Motor neuron (in vitro differentiated cells): ENCODE measurements at regions not wholly inside any gene's neighbourhood (a gene's known extent, or its start where the extent isn't known, plus 50 kb on each side); places are given as distances from the start of the nearest gene placed in this dataset.

Source experiments
- ATAC-seq, 8 experiments: fragments of 200-7000 bp; cut with Tn5 transposase; replicated peaks in 6 of 8; 2 replicates each; pipeline ENCODE4 v1.8.0; 2021; ENCODE audit warnings: mild to moderate bottlenecking in 8 of 8, moderate library complexity in 8 of 8
- H3K27ac ChIP-seq, 2 donors: fragments of 250-450 bp; sonication (Bioruptor Pico); 2 replicates each; pipeline ENCODE4 v1.9.0; 2021; ENCODE audit warnings: antibody characterized with exemption in 2 of 2, mild to moderate bottlenecking in 2 of 2, moderate library complexity in 1 of 2
- H3K4me1 ChIP-seq, 2 donors: fragments of 250-450 bp; sonication (Bioruptor Pico); replicated peaks in 1 of 2; 2 replicates each; pipeline ENCODE4 v1.6.1; 2021; ENCODE audit warnings: antibody characterized with exemption in 2 of 2, mild to moderate bottlenecking in 2 of 2, moderate library complexity in 1 of 2
- H3K4me3 ChIP-seq, 5 donors: fragments of 250-450 bp; sonication (Bioruptor Pico); 2 replicates each; pipeline ENCODE4 v1.9.0; 2021; ENCODE audit warnings: antibody characterized with exemption in 5 of 5, mild to moderate bottlenecking in 5 of 5, moderate library complexity in 4 of 5
- WGBS, 10 experiments: fragments of 450-650 bp; shearing (Covaris generic); methylation state at CpG; one replicate each; pipeline ENCODE4 v1.0.0; 2022; 5-methylcytosine and 5-hydroxymethylcytosine counted together
- in situ Hi-C, 9 experiments: fragments of 400-800 bp; cut with MboI; loops; one replicate each; pipeline ENCODE4 v1.15.0; 2021; ENCODE audit warnings: low sequenced_read_pairs in 9 of 9, low pct_unique_long_range_greater_than_20kb in 2 of 9; ENCODE audit not compliant: unreplicated experiment in 9 of 9

GRCh38 chr18:28863396-28863795 is 686.5 kb upstream of the CDH2 start:
- Histone ChIP-seq H3K27ac (no peak overlapping the region), H3K4me3 (no peak overlapping the region), H3K4me1 (no peaks in the 10 kb centered on the region)
- WGBS, 10 experiments, result 20 to 100% (median 79%) methylated on average over 1 to 2 of the region's 2 CpGs; no CpG with 5 or more reads in 1 of the 10 experiments
- in situ Hi-C loops, result no loop called here
- no peak for ATAC-seq

- in situ Hi-C loops, result no loop called here
- H3K4me3 ChIP-seq, result no peak overlapping the region
- no peak overlapping the region for H3K27ac ChIP-seq
- H3K4me1 ChIP-seq, result peaks cover 3 to 11% of the 10 kb centered on the region in 2 donors
- ATAC-seq, result no peak
- WGBS, 10 experiments, result 14 to 100% (median 62%) methylated on average over 1 of the region's 1 CpG; no CpG with 5 or more reads in 4 of the 10 experiments
Observed at GRCh38 chr18:28858248-28858647, 681.3 kb upstream of the CDH2 start.

- WGBS, 10 experiments, result 0 to 93% (median 75%) methylated on average over 1 to 2 of the region's 2 CpGs; no CpG with 5 or more reads in 3 of the 10 experiments
- peak in 2 of 8 experiments; percentile 25 to 52 for ATAC-seq
- no peak overlapping the region for H3K27ac ChIP-seq
- H3K4me3 ChIP-seq, result no peak overlapping the region
- H3K4me1 ChIP-seq, result peaks cover 3 to 11% of the 10 kb centered on the region in 2 donors
- in situ Hi-C loops, result no loop called here
Observed at GRCh38 chr18:28855989-28856388, 679.1 kb upstream of the CDH2 start.

- in situ Hi-C loops, result no loop called here
- Histone ChIP-seq H3K4me3 (no peak overlapping the region), H3K4me1 (peaks cover 3 to 11% of the 10 kb centered on the region in 2 donors), H3K27ac (no peak overlapping the region)
- WGBS, 10 experiments, result 0 to 43% (median 24%) methylated on average over 1 of the region's 1 CpG; no CpG with 5 or more reads in 2 of the 10 experiments
- peak in 7 of 8 experiments; percentile 29 to 82 (median 61) for ATAC-seq
Observed at GRCh38 chr18:28855524-28855923, 678.6 kb upstream of the CDH2 start.

GRCh38 chr18:28854964-28855363 is 678.0 kb upstream of the CDH2 start:
- Histone ChIP-seq H3K4me3 (no peak overlapping the region), H3K4me1 (peaks cover 3 to 11% of the 10 kb centered on the region in 2 donors), H3K27ac (no peak overlapping the region)
- in situ Hi-C loops, result no loop called here
- WGBS, 10 experiments, result 0 to 89% (median 80%) methylated on average over 1 of the region's 1 CpG; no CpG with 5 or more reads in 1 of the 10 experiments
- ATAC-seq, result peak in 6 of 8 experiments; percentile 24 to 87 (median 43)

- Histone ChIP-seq H3K4me3 (no peak overlapping the region), H3K4me1 (no peaks in the 10 kb centered on the region), H3K27ac (no peak overlapping the region)
- 26 to 100% (median 60%) methylated on average over 1 to 3 of the region's 3 CpGs; no CpG with 5 or more reads in 4 of the 10 experiments for WGBS, 10 experiments
- in situ Hi-C loops, result no loop called here
- ATAC-seq, result peak in 1 of 8 experiments; percentile 53
Observed at GRCh38 chr18:28846958-28847357, 670.0 kb upstream of the CDH2 start.

- H3K4me3 ChIP-seq, result no peak overlapping the region
- H3K27ac ChIP-seq, result no peak overlapping the region
- no peak for ATAC-seq
- in situ Hi-C loops, result no loop called here
- WGBS, 10 experiments, result 83 to 100% (median 89%) methylated on average over 1 of the region's 2 CpGs; no CpG with 5 or more reads in 4 of the 10 experiments
- H3K4me1 ChIP-seq, result peaks cover 0 to 1% of the 10 kb centered on the region in 2 donors
Observed at GRCh38 chr18:28837100-28837499, 660.2 kb upstream of the CDH2 start.

GRCh38 chr18:28834889-28835288 is 658.0 kb upstream of the CDH2 start:
- no peak overlapping the region for H3K4me3 ChIP-seq
- peaks cover 0 to 2% of the 10 kb centered on the region in 2 donors for H3K4me1 ChIP-seq
- in situ Hi-C loops, result no loop called here
- 13 to 100% (median 80%) methylated on average over 1 to 4 of the region's 4 CpGs; no CpG with 5 or more reads in 1 of the 10 experiments for WGBS, 10 experiments
- no peak overlapping the region for H3K27ac ChIP-seq
- no peak for ATAC-seq

- no peak overlapping the region for H3K4me3 ChIP-seq
- peaks cover 0 to 2% of the 10 kb centered on the region in 2 donors for H3K4me1 ChIP-seq
- no peak for ATAC-seq
- in situ Hi-C loops, result no loop called here
- H3K27ac ChIP-seq, result no peak overlapping the region
Observed at GRCh38 chr18:28831908-28832307, 655.0 kb upstream of the CDH2 start.

- in situ Hi-C loops, result no loop called here
- no peak for ATAC-seq
- peaks cover 0 to 2% of the 10 kb centered on the region in 2 donors for H3K4me1 ChIP-seq
- no peak overlapping the region for H3K4me3 ChIP-seq
- H3K27ac ChIP-seq, result no peak overlapping the region
Observed at GRCh38 chr18:28831476-28831875, 654.5 kb upstream of the CDH2 start.

GRCh38 chr18:28826107-28826506 is 649.2 kb upstream of the CDH2 start:
- WGBS, 10 experiments, result 22 to 100% (median 80%) methylated on average over 1 to 3 of the region's 3 CpGs
- H3K4me1 ChIP-seq, result peaks cover 0 to 5% of the 10 kb centered on the region in 2 donors
- in situ Hi-C loops, result no loop called here
- H3K27ac ChIP-seq, result no peak overlapping the region
- ATAC-seq, result no peak
- no peak overlapping the region for H3K4me3 ChIP-seq

GRCh38 chr18:28824183-28824574 is 647.2 kb upstream of the CDH2 start:
- Histone ChIP-seq H3K4me1 (peaks cover 0 to 5% of the 10 kb centered on the region in 2 donors), H3K4me3 (no peak overlapping the region), H3K27ac (no peak overlapping the region)
- in situ Hi-C loops, result no loop called here
- ATAC-seq, result no peak
- 22 to 100% (median 74%) methylated on average over 1 to 2 of the region's 2 CpGs; no CpG with 5 or more reads in 3 of the 10 experiments for WGBS, 10 experiments

GRCh38 chr18:28823506-28824182 is 646.7 kb upstream of the CDH2 start:
- Histone ChIP-seq H3K4me3 (no peak overlapping the region), H3K4me1 (peaks cover 0 to 5% of the 10 kb centered on the region in 2 donors), H3K27ac (no peak overlapping the region)
- no peak for ATAC-seq
- 0 to 100% (median 83%) methylated on average over 1 to 3 of the region's 6 CpGs; no CpG with 5 or more reads in 3 of the 10 experiments for WGBS, 10 experiments
- in situ Hi-C loops, result no loop called here

- no peak for ATAC-seq
- H3K4me1 ChIP-seq, result peaks cover 0 to 4% of the 10 kb centered on the region in 2 donors
- in situ Hi-C loops, result no loop called here
- H3K4me3 ChIP-seq, result no peak overlapping the region
- H3K27ac ChIP-seq, result no peak overlapping the region
- 0 to 100% (median 29%) methylated on average over 1 of the region's 1 CpG; no CpG with 5 or more reads in 3 of the 10 experiments for WGBS, 10 experiments
Observed at GRCh38 chr18:28820353-28820752, 643.4 kb upstream of the CDH2 start.
